IMR-90 (cell line): ENCODE measurements at regions not wholly inside any gene's neighbourhood (a gene's known extent, or its start where the extent isn't known, plus 50 kb on each side); places are given as distances from the start of the nearest gene placed in this dataset.

ENCODE experiments used
- ATAC-seq: fragments of 200-7000 bp; cut with Tn5 transposase; 2 replicates; pipeline ENCODE4 v1.9.1; 2020; ENCODE audit warnings: low read depth, mild to moderate bottlenecking, moderate library complexity
- BruUV-seq: library from RNA; stranded (reverse); fragments of 400-500 nt; replicated peaks from 2 replicates; lab custom pipeline; 2021; lab: Mats Ljungman, UMichigan
- CTCF ChIA-PET: fragments of 300-600 bp; formaldehyde crosslinking; extraction: SDS; loops from one replicate; lab custom pipeline; 2021; ENCODE audit warnings: antibody characterized with exemption; lab: Yijun Ruan, JAX
- POLR2A ChIA-PET: fragments of 300-600 bp; sonication (Branson Sonifier 250); formaldehyde crosslinking; loops from one replicate; lab custom pipeline; 2022; ENCODE audit warnings: antibody characterized with exemption; ENCODE audit not compliant: unreplicated experiment; lab: Charles Lee
- DNase-seq: peaks from one replicate; pipeline ENCODE4 v3.0.0; 2013
- H2AFZ ChIP-seq: replicated peaks from 2 replicates; pipeline ENCODE3; 2013; ENCODE audit warnings: low read length, mild to moderate bottlenecking; ENCODE audit not compliant: poor library complexity
- H2AK5ac ChIP-seq: 2 replicates; pipeline ENCODE4 v1.6.1; 2013; ENCODE audit warnings: low read depth, low read length, inconsistent platforms
- H2AK9ac ChIP-seq: replicated peaks from 2 replicates; pipeline ENCODE3; 2013; ENCODE audit warnings: mild to moderate bottlenecking, low read depth, low read length, moderate library complexity; ENCODE audit not compliant: poor library complexity
- H2BK120ac ChIP-seq: 2 replicates; pipeline ENCODE4 v1.6.1; 2013; ENCODE audit warnings: low read depth, low read length, inconsistent platforms
- H2BK15ac ChIP-seq: 3 replicates; pipeline ENCODE4 v1.6.1; 2013; ENCODE audit warnings: low read depth, low read length, inconsistent platforms
- H2BK20ac ChIP-seq: 2 replicates; pipeline ENCODE4 v1.6.1; 2013; ENCODE audit warnings: low read depth, mild to moderate bottlenecking, inconsistent platforms, low read length, moderate library complexity
- H2BK5ac ChIP-seq: 2 replicates; pipeline ENCODE4 v1.6.1; 2013; ENCODE audit warnings: mild to moderate bottlenecking, low read depth, low read length, inconsistent platforms; ENCODE audit not compliant: poor library complexity, severe bottlenecking
- H3K14ac ChIP-seq: replicated peaks from 2 replicates; pipeline ENCODE4 v1.6.1; 2013; ENCODE audit warnings: low read depth, low read length, inconsistent platforms
- H3K18ac ChIP-seq: 2 replicates; pipeline ENCODE4 v1.6.1; 2013; ENCODE audit warnings: low read depth, low read length, control low read depth
- H3K23ac ChIP-seq: 2 replicates; pipeline ENCODE4 v1.6.1; 2013; ENCODE audit warnings: low read depth, low read length, inconsistent platforms
- H3K27ac ChIP-seq: 2 replicates; pipeline ENCODE4 v1.5.1; 2013; ENCODE audit warnings: mild to moderate bottlenecking, control low read depth, low read length; ENCODE audit not compliant: insufficient read depth
- H3K27me3 ChIP-seq: 2 replicates; pipeline ENCODE4 v1.6.1; 2013; ENCODE audit warnings: low read length; ENCODE audit not compliant: control insufficient read depth, insufficient read depth
- H3K36me3 ChIP-seq: 2 replicates; pipeline ENCODE4 v1.6.1; 2013; ENCODE audit warnings: low read length, mixed read lengths; ENCODE audit not compliant: control insufficient read depth, insufficient read depth
- H3K4ac ChIP-seq: 2 replicates; pipeline ENCODE4 v1.6.1; 2013; ENCODE audit warnings: low read depth, low read length, inconsistent platforms
- H3K4me1 ChIP-seq: 2 replicates; pipeline ENCODE4 v1.6.1; 2013; ENCODE audit warnings: low read length, mixed read lengths; ENCODE audit not compliant: control insufficient read depth, insufficient read depth
- H3K4me2 ChIP-seq: 2 replicates; pipeline ENCODE4 v1.6.1; 2013; ENCODE audit warnings: low read depth, mild to moderate bottlenecking, control low read depth, low read length, moderate library complexity
- H3K4me3 ChIP-seq: 2 replicates; pipeline ENCODE4 v1.5.1; 2013; ENCODE audit warnings: low read depth, mild to moderate bottlenecking, control low read depth, low read length, moderate library complexity; ENCODE audit not compliant: insufficient read depth
- H3K56ac ChIP-seq: 2 replicates; pipeline ENCODE4 v1.6.1; 2013; ENCODE audit warnings: low read length, inconsistent platforms; ENCODE audit not compliant: insufficient read depth; ENCODE audit errors: extremely low read depth
- H3K79me1 ChIP-seq, 2 experiments: 2 replicates each; pipeline ENCODE4 v1.6.1; 2013; ENCODE audit warnings: low read length in 2 of 2, inconsistent platforms in 1 of 2, low read depth in 1 of 2
- H3K9ac ChIP-seq: 2 replicates; pipeline ENCODE4 v1.6.1; 2013; ENCODE audit warnings: low read depth, low read length, control low read depth
- H3K9me1 ChIP-seq: 2 replicates; pipeline ENCODE4 v1.6.1; 2013; ENCODE audit warnings: low read length, inconsistent platforms; ENCODE audit not compliant: insufficient read depth
- H3K9me3 ChIP-seq: 2 replicates; pipeline ENCODE4 v1.6.1; 2013; ENCODE audit warnings: low read length; ENCODE audit not compliant: control insufficient read depth, insufficient read depth
- H4K20me1 ChIP-seq: 2 replicates; pipeline ENCODE4 v1.6.1; 2013; ENCODE audit warnings: low read length, inconsistent platforms; ENCODE audit not compliant: insufficient read depth
- H4K5ac ChIP-seq: 2 replicates; pipeline ENCODE4 v1.6.1; 2013; ENCODE audit warnings: mild to moderate bottlenecking, low read depth, low read length, control low read depth
- H4K8ac ChIP-seq, 2 experiments: 2 replicates each; pipeline ENCODE4 v1.6.1; 2013; ENCODE audit warnings: low read depth in 2 of 2, low read length in 2 of 2, control low read depth in 1 of 2, inconsistent platforms in 1 of 2
- H4K91ac ChIP-seq: 2 replicates; pipeline ENCODE4 v1.6.1; 2013; ENCODE audit warnings: low read depth, low read length, inconsistent platforms; ENCODE audit not compliant: insufficient read depth
- CEBPB ChIP-seq: IDR thresholded peaks from 2 replicates; pipeline ENCODE4 v1.6.1; 2012; ENCODE audit warnings: low read depth, low read length, improper control_type of control experiment
- MAFK ChIP-seq: IDR thresholded peaks from 2 replicates; pipeline ENCODE4 v1.6.1; 2012; ENCODE audit warnings: low read depth, low read length, improper control_type of control experiment
- NFE2L2 ChIP-seq: fragments of 150-350 bp; IDR thresholded peaks from 2 replicates; pipeline ENCODE4 v1.6.1; 2016; ENCODE audit warnings: low read depth, mild to moderate bottlenecking, low read length
- RAD21 ChIP-seq: IDR thresholded peaks from 2 replicates; pipeline ENCODE4 v1.6.1; 2012; ENCODE audit warnings: low read length, improper control_type of control experiment
- RCOR1 ChIP-seq: IDR thresholded peaks from 2 replicates; pipeline ENCODE4 v1.6.1; 2012; ENCODE audit warnings: mild to moderate bottlenecking, low read length, improper control_type of control experiment; ENCODE audit not compliant: insufficient replicate concordance
- SMC3 ChIP-seq: fragments of 150-350 bp; IDR thresholded peaks from 2 replicates; pipeline ENCODE4 v1.6.1; 2016; ENCODE audit warnings: low read depth, mild to moderate bottlenecking, antibody characterized with exemption, low read length, moderate library complexity
- WGBS, 2 experiments: methylation state at CpG; one replicate each; pipeline versions ENCODE4 v1.1.5 to v1.1.7; 2013; ENCODE audit warnings: missing lambda C conversion rate in 2 of 2; ENCODE audit not compliant: insufficient read length in 1 of 2; ENCODE audit errors: extremely low coverage in 2 of 2; 5-methylcytosine and 5-hydroxymethylcytosine counted together
- dilution Hi-C: fragments of 300-500 bp; cut with HindIII; formaldehyde crosslinking; loops from one replicate; pipeline ENCODE4 v1.14.3; 2018; ENCODE audit warnings: low sequenced_read_pairs; ENCODE audit not compliant: unreplicated experiment
- in situ Hi-C: fragments of 300-500 bp; cut with MboI; formaldehyde crosslinking; loops from 3 replicates; pipeline ENCODE4 v1.14.3; 2019; ENCODE audit warnings: low sequenced_read_pairs, inconsistent platforms, mixed read lengths
- intact Hi-C: fragments of 100-400 bp; cut with micrococcal nuclease; formaldehyde crosslinking; loops from 2 replicates; pipeline ENCODE4 v1.10.0; 2022
- TF ChIP-seq, protein P1 (sequence below): conservative IDR thresholded peaks from 2 replicates; pipeline ENCODE4 v1.5.1; 2012; ENCODE audit warnings: mild to moderate bottlenecking, low read depth, low read length, improper control_type of control experiment

DNA sequence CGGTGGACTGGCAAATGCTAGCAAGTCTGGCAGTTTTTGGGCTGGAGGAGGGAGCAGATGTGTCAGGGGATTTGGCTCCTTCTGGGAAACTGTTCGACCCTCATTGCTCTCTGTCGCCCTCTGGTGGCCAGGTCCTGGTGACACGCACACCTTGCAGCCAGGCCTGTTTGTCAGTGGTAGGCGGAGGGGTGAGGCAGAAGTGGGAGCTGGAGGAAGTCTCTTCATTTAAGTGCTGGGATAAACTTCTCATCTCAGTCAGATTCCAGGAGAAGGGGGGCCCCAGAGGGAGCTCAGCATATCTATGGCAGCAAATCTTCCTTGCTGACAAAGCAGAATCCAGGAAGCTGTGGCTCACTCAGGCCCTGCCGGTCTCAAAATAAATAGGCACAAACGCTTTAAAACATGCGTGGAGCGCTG lies 326.5 kb downstream of the ZSWIM6 start:
- Histone ChIP-seq H3K79me1 (no peaks in the 10 kb centered on the region), H4K91ac (no peak overlapping the region), H4K20me1 (no peaks in the 10 kb centered on the region), H2BK120ac (no peak overlapping the region), H2AK9ac (peak overlapping the region; percentile 63), H3K4me3 (no peak overlapping the region), H3K23ac (no peak overlapping the region), H3K27me3 (peaks cover 31% of the 10 kb centered on the region), H3K36me3 (no peaks in the 10 kb centered on the region), H3K4ac (no peak overlapping the region), H2BK5ac (no peak overlapping the region), H2AK5ac (no peak overlapping the region), H4K5ac (no peak overlapping the region), H3K4me1 (no peaks in the 10 kb centered on the region), H2BK20ac (no peak overlapping the region), H4K8ac (no peak overlapping the region), H2BK15ac (no peak overlapping the region), H3K9me3 (no peaks in the 10 kb centered on the region), H3K56ac (no peak overlapping the region), H3K9me1 (no peaks in the 10 kb centered on the region), H3K18ac (no peak overlapping the region), H3K27ac (no peak overlapping the region), H2AFZ (peak overlapping the region; percentile 78), H3K9ac (no peak overlapping the region), H3K4me2 (no peak overlapping the region), H3K14ac (no peak overlapping the region)
- BruUV-seq, result no TSS peak
- WGBS, 2 experiments, result 40% methylated on average over 1 of the region's 9 CpGs; no CpG with 5 or more reads in 1 of the 2 experiments
- POLR2A ChIA-PET, result no interaction called here
- CTCF ChIA-PET, result interaction anchor here (0.6 to 1.6 kb wide), 11 partner anchors 8 to 604 kb away, joined by 3 to 8 read pairs (median 3); no protein-coding TSS in a partner anchor
- dilution Hi-C loops, result no loop called here
- DNase-seq (peak; percentile 65), ATAC-seq (peak; percentile 75)
- in situ Hi-C loops, result loop anchor here (5.0 to 25.0 kb wide), 2 partner anchors 316 to 696 kb away; no protein-coding TSS in a partner anchor
- intact Hi-C loops, result loop anchor here (1.0 to 5.0 kb wide), 7 partner anchors 159 to 701 kb away; partner anchors contain the start of gene SMIM15
- TF ChIP-seq, protein P1, sequence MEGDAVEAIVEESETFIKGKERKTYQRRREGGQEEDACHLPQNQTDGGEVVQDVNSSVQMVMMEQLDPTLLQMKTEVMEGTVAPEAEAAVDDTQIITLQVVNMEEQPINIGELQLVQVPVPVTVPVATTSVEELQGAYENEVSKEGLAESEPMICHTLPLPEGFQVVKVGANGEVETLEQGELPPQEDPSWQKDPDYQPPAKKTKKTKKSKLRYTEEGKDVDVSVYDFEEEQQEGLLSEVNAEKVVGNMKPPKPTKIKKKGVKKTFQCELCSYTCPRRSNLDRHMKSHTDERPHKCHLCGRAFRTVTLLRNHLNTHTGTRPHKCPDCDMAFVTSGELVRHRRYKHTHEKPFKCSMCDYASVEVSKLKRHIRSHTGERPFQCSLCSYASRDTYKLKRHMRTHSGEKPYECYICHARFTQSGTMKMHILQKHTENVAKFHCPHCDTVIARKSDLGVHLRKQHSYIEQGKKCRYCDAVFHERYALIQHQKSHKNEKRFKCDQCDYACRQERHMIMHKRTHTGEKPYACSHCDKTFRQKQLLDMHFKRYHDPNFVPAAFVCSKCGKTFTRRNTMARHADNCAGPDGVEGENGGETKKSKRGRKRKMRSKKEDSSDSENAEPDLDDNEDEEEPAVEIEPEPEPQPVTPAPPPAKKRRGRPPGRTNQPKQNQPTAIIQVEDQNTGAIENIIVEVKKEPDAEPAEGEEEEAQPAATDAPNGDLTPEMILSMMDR, result peak; percentile 85
- TF ChIP-seq RCOR1 (no peak), CEBPB (no peak), RAD21 (peak; percentile 84), NFE2L2 (no peak), SMC3 (peak; percentile 93), MAFK (peak; percentile 31; the same call in 1 of the 2 replicates)
